ENCODE measurements at regions not wholly inside any gene's neighbourhood (a gene's known extent, or its start where the extent isn't known, plus 50 kb on each side); places are given as distances from the start of the nearest gene placed in this dataset.

DNA sequence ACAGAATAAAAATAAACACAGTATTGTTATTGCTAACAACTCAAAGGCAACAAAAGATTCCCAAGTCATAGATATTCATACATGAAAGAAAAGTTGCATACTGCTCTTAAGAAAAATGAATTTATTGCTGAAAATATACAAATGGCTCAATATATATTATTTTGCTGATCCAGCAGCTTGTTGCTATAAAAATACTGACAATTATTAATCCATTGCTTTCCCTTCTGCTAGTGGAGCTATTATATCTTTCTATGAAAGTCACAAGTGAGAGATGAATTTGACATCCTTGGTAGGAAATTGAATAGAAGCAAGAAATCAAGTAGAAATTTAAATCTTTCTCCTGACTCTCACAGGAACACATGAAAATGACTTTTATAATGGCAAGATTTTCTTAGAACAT is 179.2 kb upstream of the MBNL1 start:
- no peak overlapping the region for H3K4me3 ChIP-seq
- H3K27me3 ChIP-seq, result no peaks in the 10 kb centered on the region
- no peaks in the 10 kb centered on the region for H3K4me1 ChIP-seq
- H3K9me3 ChIP-seq, result no peaks in the 10 kb centered on the region
- ATAC-seq, result no peak
- DNase-seq, result no peak
- H3K27ac ChIP-seq, result no peak overlapping the region
- H3K36me3 ChIP-seq, result no peaks in the 10 kb centered on the region
- intact Hi-C loops (cut with DNase I), result no loop called here
- no peak for TF ChIP-seq CTCF (IDR thresholded peaks at IDR 0.05)

DNA sequence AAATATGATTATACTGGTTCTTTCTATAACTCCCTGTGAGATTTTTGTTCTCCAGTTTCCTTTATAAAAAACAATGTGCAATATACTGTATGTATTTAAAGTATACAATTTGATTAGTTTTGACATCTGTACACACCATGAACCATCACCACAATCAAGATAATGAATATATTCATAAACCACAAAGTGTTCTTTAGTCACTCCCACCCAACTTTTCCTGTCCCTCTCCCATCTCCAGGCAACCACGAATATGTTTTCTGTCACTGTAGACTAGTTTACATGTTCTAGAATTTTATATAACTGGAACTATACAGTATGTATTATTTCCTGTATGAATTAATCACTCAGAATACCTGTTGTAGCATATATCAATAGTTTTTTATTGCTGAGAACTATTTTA is 177.0 kb upstream of the MBNL1 start:
- H3K4me3 ChIP-seq, result no peak overlapping the region
- intact Hi-C loops (cut with DNase I), result no loop called here
- no peak for DNase-seq
- no peak overlapping the region for H3K27ac ChIP-seq
- no peaks in the 10 kb centered on the region for H3K9me3 ChIP-seq
- ATAC-seq, result no peak
- H3K4me1 ChIP-seq, result no peaks in the 10 kb centered on the region
- no peaks in the 10 kb centered on the region for H3K36me3 ChIP-seq
- no peaks in the 10 kb centered on the region for H3K27me3 ChIP-seq
- no peak for TF ChIP-seq CTCF (IDR thresholded peaks at IDR 0.05)

GRCh38 chr3:152093901-152094300 is 174.8 kb upstream of the MBNL1 start:
- H3K4me1 ChIP-seq, result no peaks in the 10 kb centered on the region
- no peak for ATAC-seq
- H3K9me3 ChIP-seq, result no peaks in the 10 kb centered on the region
- TF ChIP-seq CTCF (IDR thresholded peaks at IDR 0.05), result no peak
- no peak for DNase-seq
- no peaks in the 10 kb centered on the region for H3K36me3 ChIP-seq
- intact Hi-C loops (cut with DNase I), result no loop called here
- H3K27me3 ChIP-seq, result no peaks in the 10 kb centered on the region
- H3K4me3 ChIP-seq, result no peak overlapping the region
- H3K27ac ChIP-seq, result no peak overlapping the region

- no peaks in the 10 kb centered on the region for H3K4me1 ChIP-seq
- no peaks in the 10 kb centered on the region for H3K27me3 ChIP-seq
- no peak overlapping the region for H3K27ac ChIP-seq
- TF ChIP-seq CTCF (IDR thresholded peaks at IDR 0.05), result no peak
- no peak overlapping the region for H3K4me3 ChIP-seq
- intact Hi-C loops (cut with DNase I), result no loop called here
- H3K9me3 ChIP-seq, result no peaks in the 10 kb centered on the region
- ATAC-seq (no peak), DNase-seq (no peak)
- H3K36me3 ChIP-seq, result no peaks in the 10 kb centered on the region
Observed at GRCh38 chr3:152094406-152094805, 174.3 kb upstream of the MBNL1 start.

DNA sequence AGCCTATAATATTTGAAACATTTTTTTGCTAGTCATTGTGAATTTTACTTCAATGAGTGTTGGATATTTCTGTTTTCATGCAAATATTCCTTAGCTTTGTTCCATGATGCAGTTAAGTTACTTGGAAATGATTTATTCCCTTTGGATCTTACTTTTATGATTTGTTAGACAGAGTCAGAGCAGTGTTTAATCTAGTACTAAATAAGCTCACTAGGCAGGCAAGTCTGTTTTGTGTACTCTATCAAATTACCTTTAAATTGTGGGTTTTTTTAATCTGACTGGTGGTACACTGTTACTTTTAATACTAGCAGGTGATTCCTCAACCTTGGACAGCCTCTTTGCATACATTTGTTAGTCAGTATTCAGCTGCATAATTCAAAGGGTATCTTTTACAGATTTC is 173.3 kb upstream of the MBNL1 start:
- no peak overlapping the region for H3K27ac ChIP-seq

More for the DNA sequence above, 173.3 kb upstream of the MBNL1 start:
- H3K4me1 ChIP-seq, result no peaks in the 10 kb centered on the region
- DNase-seq (no peak), ATAC-seq (no peak)
- TF ChIP-seq CTCF (IDR thresholded peaks at IDR 0.05), result no peak
- H3K4me3 ChIP-seq, result no peak overlapping the region
- intact Hi-C loops (cut with DNase I), result no loop called here
- H3K36me3 ChIP-seq, result no peaks in the 10 kb centered on the region
- no peaks in the 10 kb centered on the region for H3K9me3 ChIP-seq
- H3K27me3 ChIP-seq, result no peaks in the 10 kb centered on the region

Data from upper lobe of right lung (tissue), 1 donor.